ENCODE measurements at regions not wholly inside any gene's neighbourhood (a gene's known extent, or its start where the extent isn't known, plus 50 kb on each side); places are given as distances from the start of the nearest gene placed in this dataset.
A peak's percentile ranks its signal among the peaks of the same experiment; 100 is the strongest.

DNA sequence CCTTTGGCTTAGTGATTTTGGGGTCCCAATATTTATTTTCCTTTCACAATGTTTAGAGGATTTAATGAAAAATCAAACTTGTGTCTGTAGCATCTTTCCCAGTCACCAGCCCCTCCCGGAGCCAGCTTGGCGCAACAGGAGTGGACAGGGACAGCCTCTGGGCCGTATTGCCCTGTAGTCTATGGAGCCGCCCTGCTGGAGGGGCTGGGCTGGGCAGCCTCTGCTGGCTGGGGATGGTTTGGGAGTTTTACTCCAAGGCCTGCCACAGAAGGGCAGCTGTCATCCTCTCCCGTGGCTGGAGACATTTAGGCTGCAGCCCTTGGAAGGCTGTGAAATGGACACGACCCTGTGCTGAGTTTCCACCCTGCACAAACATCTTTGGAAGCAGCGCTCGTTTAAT is 89.4 kb upstream of the RGMA start:
- DNase-seq = peak; percentile 9

DNA sequence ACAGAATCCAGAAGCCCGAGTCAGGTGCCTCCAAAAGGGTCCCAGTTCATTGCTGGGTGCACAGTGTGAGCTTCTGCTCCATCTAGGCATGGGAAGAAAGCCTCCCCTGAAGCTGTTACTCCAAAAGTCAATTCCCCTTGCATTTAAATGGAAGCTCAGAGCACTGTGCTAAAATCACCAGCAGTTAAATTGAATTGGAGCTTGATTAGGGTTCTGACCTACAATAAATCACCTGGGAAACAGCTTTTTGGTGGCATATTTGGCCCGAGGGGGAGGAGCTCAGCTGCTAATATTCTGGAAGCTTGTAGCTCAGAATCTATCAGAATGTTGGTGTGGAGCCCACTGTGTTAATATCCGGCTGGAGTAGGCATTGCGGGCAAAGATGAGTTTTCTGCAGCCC is 87.1 kb upstream of the RGMA start:
- DNase-seq = no peak

DNA sequence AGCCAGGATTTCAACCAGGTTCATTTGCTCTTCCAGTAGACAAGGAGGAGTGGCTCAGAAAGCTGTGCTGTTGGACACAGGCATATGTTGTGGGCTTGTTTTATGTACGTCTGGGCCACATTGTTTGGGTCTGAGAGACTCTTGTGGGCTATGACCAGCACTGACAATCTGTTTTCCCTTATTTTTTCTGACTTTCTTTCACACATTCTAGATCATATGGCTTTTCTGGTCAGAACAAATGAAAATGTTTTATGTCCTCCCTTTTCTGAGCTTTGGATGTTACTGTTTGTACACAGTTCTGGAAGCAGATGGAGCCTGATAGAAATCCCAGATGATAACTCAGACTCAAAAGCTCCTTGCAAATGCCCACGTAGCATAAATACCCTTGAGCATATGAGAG is 85.8 kb upstream of the RGMA start:
- no peak for DNase-seq

DNA sequence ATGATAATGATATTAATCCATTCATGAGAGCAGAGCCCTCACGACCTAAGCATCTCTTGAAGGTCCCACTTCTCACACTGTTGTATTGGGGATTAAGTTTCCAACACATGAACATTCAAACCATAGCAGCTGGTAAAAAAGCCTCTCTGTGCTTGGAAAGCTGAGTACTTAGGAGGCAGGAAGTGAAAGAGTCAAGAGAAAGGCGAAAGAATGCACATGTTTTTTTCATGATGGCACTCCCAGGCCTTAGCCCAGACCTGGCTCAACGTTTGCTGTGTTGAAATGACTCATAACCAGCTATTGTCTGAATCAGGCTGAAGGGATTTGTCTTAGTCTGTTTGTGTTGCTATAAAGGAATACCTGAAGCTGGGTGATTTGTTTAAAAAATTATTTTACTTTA is 84.4 kb upstream of the RGMA start:
- DNase-seq = no peak

DNA sequence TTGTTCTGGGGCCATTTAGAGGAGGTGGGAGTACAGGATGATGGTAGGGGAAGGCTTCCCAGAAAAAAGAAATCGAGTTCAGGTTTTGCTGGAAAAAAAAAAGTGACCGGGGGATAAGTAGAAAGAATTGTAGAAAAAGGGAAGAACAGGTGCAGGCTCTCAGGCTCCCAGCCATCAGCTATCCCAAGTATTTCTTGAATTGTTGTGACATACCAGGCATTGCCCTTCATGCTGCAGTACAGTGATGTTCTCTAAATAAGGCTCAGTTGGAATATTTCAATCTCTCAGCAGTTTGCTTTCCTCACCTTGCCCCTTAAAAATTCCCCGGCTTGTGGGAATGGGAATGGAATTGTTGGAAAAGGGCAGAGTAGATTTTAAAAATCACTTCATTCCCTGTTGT is 82.5 kb upstream of the RGMA start:
- no peak for DNase-seq

DNA sequence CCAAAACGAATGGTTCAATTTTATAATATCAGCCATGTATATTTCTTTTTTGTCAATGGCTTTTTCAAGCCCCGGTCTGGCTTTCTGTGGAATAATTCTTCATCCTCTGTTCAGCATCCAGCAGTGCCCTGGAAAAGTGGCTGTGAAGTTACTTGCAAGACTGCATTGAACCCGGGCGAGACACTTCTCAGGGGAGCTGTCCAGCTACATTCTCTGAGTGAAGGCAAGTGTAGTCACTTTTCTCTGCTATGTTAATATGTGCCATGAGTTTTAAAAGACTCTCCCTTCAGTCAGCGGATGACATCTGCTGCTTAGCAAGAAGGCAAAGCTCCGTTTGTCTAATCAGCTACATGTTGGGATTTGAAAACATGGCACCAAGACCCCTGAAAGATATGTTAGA is 81.3 kb upstream of the RGMA start:
- no peak for DNase-seq

DNA sequence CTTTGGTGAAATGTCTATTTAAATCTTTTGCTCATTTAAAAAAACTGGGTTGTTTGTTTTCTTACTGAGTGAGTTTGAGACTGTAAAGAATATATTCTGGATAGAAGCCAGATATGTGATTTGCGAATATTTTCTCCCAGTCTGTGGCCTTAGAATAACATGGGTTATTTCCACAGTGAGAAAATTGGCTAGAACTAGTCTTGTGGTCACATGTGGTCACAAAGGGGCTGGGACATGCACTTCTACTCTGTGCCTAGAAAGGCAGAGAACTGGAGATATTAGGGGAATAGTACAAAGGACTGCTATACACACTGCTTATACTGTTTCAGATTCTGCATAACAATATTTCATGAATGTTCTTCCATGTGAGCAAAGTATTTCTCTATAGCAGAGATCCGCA is 79.9 kb upstream of the RGMA start:
- no peak for DNase-seq

DNA sequence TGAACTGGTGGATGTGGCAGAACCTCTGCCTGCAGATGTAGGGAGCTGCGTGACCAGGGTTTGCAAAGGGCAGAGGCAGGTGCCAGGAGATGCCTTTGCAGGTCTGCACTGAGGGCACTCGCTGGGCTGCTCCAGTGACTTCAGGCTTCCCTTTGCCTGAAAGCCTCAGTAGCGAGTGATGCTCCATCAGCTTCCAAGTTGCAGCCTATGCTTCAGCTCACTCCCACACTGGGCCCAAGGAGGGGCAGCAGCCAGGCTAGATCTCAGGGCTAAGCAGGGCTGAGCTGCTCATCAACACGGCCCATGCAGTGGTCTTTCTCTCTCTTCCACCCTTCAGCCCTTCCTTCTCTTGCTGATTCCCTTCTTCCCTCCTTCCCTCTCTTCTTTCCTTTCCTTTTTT is 78.3 kb upstream of the RGMA start:
- DNase-seq = no peak

DNA sequence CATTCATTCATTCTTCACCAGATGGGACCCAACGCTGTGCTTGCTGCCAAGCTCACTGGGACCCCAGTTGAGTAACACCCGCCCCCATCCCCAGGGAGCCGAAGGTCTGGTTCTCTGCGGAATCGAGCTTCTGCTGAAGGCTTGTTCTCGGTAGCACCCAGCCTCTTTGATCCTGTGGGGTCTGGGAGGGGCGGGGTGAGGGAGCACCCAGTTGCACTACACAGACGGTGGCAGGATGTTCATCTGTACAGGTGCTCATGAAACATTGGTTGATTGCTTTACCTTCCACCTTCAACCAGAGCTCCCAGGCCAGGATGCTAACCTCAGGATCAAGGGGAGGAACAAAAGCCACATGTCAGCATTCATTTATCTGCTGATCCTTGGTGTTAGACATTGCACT is 77.7 kb upstream of the RGMA start:
- DNase-seq = no peak

DNA sequence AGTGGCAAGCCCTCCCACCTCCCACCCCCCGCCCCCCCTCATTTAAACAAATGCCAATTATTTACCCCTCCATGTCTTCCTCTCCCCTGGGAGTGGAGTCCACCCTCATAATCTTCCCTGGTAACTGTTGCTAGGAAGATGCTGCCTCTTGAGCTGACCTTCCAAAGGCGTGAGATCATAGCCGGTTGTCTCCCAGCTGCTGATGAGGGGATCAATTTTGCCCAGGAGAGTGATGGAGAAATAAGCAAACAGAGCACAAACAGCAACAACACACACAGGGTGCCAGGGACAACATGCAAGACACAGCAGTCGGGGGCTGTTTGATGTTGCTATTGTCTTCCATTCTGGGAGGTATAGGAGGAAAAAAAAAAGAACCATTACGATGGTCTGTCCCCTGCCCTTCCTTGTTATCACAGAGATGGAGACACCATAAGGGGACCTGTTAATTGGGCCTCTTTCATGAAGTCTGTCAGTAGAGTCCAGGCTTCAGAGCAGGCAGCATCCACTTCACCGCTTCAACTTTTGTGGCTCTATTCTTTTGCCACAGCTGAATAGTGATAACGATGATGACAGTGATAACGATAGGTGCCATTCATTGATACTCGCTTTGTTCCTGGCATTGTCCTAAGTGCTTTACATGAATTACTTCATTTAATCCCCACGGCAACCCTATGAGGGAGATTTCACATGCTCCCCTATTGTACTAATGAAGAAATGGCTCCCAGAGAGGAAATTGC is 76.9 kb upstream of the RGMA start:
- DNase-seq = peak; percentile 69

DNA sequence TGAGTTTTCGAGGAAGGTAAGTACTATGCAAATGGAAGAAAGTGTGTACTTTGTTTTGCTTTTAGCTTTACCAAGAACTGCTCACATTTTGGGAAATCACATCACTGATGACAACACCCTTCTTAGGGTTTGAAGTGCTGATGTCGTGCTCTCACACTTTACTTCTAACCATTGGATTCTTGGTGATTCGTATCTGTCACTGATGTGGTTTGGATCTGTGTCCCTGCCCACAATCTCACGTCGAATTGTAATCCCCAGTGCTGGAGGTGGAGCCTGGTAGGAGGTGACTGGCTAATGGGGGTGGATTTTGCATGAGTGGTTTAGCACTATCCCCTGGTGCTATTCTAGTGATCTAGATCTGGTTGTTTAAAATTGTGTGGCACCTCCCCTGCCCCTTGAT is 75.4 kb upstream of the RGMA start:
- DNase-seq = no peak

DNA sequence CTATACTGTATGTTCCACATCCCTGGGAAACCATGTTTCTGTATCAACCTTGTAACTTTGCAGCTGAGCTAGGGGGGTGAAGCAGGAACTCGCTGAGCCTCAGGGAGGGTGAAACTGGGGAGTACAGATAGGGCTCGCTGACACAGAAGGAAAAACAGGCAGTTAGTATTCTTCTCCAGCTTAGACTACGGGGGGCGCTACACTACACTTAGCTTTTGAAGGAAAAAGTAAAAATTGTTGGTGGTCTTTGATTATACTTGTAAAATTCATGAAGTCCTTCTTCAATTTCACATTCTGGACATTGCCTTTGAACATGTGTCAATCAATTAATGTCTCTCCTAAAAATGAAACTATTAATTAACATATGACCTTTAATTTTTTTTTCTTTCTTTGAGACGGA is 73.5 kb upstream of the RGMA start:
- DNase-seq = no peak

DNA sequence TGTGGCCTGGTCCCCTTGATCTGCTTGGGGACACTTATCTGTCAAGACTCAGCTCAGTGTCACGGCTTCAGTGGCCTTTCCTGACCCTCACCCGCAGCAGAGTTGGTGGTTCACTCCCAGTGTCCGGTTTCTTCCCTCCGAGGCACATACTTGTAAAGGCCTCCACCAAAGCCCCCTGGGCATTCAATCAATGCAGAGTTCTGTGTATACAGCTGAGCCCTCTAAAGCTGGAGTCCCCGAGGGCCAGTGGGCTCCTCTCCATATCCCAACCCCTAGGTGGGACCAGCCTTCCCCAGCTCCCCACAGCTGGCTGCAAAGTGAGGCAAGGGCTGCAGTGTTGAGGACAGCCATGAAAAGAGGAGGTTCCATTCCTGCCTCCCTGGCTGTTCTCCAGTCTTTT is 70.9 kb upstream of the RGMA start:
- peak; percentile 13 for DNase-seq

DNA sequence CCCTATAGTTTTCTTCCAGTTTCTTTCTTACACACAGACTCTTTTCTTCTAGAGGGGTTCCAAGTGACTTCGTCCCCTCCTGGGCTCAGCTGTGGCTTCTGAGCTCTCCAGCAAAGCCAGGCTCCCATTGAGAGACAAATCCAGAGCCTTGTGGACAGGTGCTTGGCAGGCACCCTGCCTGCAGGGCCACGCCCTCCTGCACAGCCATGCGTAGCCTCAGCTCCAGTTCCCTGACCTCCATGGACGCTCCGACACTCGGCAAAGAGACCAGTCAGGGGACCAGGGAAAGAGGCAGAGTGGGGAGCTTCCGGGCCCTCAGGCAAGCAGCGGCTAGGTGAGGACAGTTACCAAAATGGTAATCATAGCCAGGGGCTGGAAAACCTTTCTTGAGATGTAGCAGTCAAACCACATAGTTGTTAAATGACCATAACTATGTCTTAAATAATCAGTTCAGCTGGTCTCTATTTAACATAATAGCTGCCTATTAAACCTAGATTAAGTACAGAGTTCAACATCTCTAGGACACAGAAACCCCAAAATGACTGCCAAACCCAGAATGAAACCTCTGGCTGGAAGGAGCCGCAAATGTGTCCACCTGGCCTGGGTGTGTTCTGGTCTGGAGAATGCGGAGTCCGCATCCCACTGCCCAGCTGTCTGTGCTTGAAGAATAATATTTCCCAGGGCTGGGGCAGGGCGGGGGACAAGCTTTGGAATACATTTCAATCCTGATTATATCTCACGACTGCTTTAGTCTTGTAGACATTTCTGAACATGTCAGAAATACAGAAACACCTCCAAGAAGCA is 69.3 kb upstream of the RGMA start:
- DNase-seq = peak; percentile 89

DNA sequence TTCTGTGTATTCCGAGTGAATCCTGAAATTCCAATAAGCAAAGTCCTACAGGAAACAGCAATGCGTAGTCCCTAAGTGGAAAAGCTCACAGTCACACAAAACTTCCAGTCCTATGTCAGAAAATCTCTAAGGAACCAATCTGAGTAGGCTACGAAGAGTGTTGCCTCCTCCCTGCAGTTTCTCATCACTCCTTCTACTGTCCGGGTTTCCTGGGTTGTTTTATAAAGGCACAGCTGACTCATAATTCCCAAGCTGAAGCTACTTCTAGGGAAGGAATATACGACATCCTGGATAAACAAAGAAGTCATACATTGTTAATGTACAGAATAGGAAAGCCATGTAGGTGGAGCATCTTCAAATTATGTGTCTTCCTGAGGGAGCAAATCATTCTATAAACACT is 65.7 kb upstream of the RGMA start:
- DNase-seq = no peak

DNA sequence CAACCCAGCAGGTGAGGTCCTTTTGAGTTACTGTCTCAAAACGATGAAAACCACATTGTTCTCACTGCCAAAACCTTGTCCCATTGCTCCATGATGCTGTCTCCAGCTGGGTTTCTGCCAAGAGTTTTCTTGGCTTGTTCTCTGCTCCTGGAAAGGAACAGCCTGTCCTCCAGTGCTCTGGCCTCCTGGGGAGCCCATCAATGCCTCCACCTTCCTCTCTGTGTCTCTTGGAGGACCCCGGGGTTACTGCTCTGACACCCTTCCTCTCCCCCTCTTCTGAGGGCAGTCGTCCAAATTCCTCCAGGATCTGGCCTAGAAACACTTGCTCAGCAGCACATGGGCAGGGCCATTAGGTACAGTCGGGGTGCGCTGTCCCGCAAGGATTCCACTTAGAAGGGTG is 63.9 kb upstream of the RGMA start:
- DNase-seq = no peak

DNA sequence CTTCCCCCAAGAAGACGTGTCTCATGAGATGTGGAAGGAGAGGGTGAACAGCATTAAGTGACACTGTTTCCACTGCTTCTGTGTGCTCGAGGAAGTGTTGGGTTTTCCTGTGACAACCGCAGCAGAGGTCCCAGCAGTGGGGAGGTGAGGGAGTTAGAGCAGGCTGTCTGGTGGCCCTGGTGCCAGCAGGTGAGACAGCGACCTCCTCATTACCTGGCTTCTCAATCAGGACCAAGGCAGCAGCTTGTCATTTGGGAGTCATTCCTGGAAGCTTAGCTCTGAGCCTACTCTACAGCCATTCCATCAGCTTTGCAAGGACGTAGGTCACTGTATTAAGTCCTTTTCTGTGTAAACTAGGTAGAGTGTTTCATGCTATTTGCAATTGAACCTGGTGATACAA is 63.3 kb upstream of the RGMA start:
- DNase-seq = no peak

DNA sequence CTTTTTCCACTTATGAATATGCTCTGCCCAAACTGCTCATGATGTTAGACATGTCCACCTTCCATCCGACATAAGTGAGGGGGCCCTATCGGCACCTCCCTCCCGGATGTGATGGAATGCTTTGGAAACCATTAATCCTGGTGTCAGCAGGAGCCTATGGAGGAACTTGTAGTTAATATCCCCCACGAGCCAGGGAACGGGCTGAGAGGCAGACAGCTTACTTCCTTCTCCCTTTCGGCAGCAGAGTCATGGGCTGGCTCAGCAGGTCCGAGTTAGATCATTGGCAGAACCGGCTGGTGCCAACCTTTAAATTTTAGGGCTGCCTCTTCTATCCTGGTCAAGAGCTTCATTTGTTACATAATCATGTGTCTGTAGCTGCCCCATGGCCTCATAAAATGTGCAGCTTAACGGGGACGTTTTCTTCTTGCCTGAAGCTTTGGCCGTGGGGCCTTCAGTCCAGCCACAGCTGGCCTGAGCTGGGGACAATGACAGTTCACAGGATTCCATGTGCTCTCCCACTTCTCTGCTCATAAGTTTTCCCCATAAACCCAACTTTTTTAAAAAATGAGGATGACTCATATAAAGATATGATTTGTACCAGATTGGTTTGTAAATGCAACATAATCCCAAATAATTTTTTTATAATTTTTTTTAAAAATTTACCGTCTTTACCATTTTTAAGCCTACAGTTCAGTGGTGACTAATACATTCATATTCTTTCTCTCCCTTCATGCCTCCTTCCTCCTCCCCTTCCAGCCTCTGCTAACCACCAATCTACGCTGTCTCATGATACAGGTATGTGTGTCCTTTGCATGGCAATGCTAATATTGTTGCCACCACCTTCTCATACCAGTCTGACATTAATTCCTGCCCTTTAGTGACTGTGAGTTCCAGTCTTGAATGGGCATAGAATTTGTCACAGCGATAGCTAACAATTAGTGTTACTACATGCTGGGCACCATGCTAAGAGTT is 62.2 kb upstream of the RGMA start:
- DNase-seq = no peak

DNA sequence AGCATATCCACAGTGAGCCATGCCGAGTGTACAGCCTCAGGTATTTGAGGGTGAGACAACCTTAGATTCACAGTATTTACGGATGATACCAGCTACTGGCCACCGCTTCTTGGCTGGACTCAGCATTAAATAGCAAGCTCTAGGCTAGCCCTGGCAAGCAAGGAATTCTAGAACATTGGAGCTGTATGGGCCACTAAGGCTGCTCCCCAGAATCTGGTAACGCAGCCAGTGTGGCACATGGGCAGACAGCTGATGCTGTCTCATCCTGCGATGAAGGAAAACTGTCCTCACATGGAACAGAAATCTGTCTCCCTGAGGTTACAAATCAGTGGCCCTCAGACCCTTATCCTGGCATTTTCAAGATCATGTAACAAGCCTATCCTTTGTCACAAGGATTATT is 57.6 kb upstream of the RGMA start:
- no peak for DNase-seq

DNA sequence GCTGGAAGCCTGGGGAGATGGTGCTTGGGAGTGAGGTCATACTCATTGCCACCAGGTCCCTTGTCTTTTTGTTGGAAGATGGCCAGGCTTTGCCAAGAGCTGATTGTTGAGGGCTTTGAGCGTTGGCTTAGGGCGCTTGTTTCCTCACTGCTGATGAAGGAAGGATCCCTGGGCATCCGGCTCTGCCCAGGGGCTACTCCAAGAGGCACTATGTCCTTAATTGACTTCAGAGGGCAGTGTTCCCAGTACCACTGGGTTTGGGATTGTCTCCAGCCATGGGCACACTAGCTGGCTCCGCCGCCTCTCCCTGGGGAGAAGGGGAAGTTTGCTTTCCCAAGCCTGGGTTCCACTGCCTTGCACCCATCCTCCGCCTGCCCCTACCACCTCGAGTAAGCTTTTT is 57.2 kb upstream of the RGMA start:
- no peak for DNase-seq

DNA sequence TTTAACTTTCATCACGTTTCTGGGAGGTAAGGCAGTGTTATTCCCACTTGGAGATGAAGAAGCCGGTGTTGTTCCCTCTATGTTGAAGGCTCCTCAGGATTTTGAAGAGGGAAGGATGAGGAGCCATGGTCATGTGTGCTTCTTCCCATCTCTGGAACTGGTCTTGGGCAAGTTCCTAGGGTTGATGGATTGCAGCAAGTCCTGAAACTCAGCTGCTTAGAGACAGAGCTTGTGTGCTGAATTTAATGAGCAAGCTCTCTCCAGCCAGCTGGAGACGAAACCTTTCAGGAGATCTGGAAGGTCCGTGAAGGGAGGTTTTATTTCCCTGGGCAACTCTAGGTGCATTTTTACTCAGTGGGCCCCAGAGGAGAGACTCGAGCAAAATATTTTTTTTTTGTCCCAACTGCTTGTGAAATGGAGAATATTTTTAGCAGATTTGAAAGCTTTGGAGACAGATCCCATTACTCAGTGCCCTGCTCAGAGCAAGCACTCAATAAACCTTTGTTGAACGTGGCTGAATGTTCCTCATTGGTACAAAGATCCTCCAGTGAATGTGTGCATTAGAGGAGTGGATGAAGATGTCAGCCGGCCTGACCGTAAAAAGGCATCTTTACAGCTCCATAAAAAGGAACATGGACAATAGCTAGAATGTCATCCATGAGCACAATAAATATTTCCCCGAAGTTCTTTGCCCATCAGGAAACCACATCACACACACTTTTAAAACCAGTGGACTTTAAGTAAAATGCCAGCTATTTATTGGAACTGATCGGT is 55.6 kb upstream of the RGMA start:
- DNase-seq = no peak

DNA sequence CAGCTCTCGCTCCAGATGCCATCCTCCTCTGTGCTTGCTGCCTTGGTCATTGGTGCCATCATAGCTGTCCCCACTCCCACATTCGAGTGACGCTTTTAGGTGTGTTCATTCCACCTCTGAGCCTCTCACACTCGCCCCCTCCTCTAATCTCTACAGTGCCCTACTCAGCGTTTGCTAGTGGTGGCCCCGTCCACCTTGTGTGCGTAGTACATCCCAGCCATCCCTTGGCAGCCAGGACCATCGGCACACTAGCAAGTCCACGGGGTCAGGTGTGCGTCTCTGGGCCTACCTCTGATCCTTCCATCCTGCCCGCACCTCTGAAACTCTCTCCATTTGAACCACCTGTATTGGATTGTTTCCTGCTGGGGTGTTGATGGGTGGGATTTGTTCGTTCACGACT is 54.2 kb upstream of the RGMA start:
- no peak for DNase-seq

DNA sequence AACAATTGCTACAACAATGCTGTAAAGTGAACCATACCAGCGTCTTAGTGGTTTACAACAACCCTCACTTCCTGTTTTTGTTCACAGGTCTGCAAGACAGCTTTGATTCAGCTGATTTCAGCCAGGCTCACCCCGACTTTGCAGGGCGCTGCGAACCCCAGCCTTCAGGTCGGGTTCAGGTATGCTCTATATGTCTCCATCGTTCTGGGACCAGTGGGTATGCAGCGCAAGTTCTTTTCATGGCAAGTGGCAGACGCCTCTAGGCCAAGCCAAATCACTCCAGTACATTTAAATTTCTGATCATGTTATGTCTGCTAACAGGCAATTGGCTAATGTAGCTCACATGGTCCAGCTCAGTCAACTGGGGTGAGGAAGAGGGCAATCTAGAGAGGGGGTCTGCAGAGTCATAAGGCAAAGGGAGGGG is 52.4 kb upstream of the RGMA start:
- no peak for DNase-seq
